RWPE1 (cell line): ENCODE measurements at regions not wholly inside any gene's neighbourhood (a gene's known extent, or its start where the extent isn't known, plus 50 kb on each side); places are given as distances from the start of the nearest gene placed in this dataset.
"Not testable (repeated sequence)": the region's sequence is repeated elsewhere in the genome, so short reads cannot be mapped to it uniquely, and the experiment has no call there.

Source experiments
- CTCF ChIA-PET: fragments of 350-600 bp; sonication (Branson Sonifier 250); formaldehyde crosslinking; extraction: SDS; loops from one replicate; lab custom pipeline; 2021; lab: Yijun Ruan, JAX
- POLR2A ChIA-PET: fragments of 400-600 bp; formaldehyde crosslinking; extraction: SDS; loops from one replicate; lab custom pipeline; 2020; ENCODE audit warnings: antibody characterized with exemption; ENCODE audit not compliant: low non-redundant PET; lab: Yijun Ruan, JAX
- DNase-seq: peaks from one replicate; pipeline ENCODE4 v3.0.0; 2012; ENCODE audit warnings: low spot score
- H3K27ac ChIP-seq: fragments of 450-650 bp; 2 replicates; pipeline ENCODE4 v1.5.1; 2017
- CTCF ChIP-seq: fragments of 450-650 bp; conservative IDR thresholded peaks from 2 replicates; pipeline ENCODE4 v1.5.1; 2017; ENCODE audit warnings: low read depth, mild to moderate bottlenecking

- H3K27ac ChIP-seq, POLR2A ChIA-PET, CTCF ChIA-PET: not testable (repeated sequence)
- TF ChIP-seq CTCF: peak; percentile 77
- DNase-seq: peak; percentile 18
These were observed 234.4 kb upstream of the FRG2C start for GRCh38 chr3:75429561-75430220.

- CTCF ChIA-PET, H3K27ac ChIP-seq, DNase-seq, POLR2A ChIA-PET: not testable (repeated sequence)
These were observed 233.7 kb upstream of the FRG2C start for GRCh38 chr3:75430406-75430805.

- POLR2A ChIA-PET, DNase-seq, H3K27ac ChIP-seq: not testable (repeated sequence)
- CTCF ChIA-PET: interaction anchor here (0.6 kb wide), 1 partner anchor 642 kb away, joined by 3 read pairs; no protein-coding TSS in a partner anchor
These were observed 233.0 kb upstream of the FRG2C start for GRCh38 chr3:75431120-75431519.

DNA sequence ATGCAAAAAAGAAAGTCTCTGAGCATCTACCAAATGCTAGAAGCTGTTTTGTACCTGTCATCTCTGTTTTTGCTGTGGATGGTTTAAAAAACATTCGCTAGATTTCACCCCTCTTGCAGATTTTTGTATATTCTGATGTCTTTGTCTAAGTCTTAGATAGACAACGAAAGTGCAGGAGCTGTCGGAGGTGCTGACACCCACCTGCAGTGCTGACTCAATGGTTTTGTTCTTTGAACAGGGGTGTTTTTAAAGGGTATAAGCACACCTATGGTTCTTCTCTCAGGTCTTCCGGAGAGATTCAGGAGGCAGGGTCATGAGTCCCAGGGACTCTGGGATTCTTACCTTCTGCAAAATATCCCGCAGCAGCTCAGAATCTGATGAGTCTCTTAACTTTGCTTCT is 231.7 kb upstream of the FRG2C start:
- H3K27ac ChIP-seq: peak overlapping the region; percentile 68
- DNase-seq, POLR2A ChIA-PET: not testable (repeated sequence)
- CTCF ChIA-PET: interaction anchor here (0.6 kb wide), 1 partner anchor 71 kb away, joined by 3 read pairs; no protein-coding TSS in a partner anchor

DNA sequence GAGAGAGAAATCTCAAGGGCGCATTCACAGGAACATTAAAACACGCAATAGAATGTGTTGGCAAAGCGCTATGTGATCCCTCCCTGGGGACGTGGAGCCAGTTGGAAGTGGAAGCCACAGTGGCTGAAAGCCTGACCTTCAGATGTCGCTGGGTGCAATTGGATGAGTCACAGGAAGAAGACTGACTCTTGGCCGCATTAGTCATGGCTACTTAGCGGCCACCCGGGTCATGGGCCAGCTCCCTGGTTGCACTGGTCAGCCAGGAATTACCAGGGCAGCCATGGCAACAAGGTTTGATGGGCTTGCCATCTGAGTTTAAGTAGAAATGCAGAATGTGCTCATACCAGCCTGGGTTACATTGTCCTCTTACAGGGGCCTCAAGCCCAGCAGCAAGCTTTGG is 231.2 kb upstream of the FRG2C start:
- POLR2A ChIA-PET, DNase-seq: not testable (repeated sequence)
- CTCF ChIA-PET: interaction anchor here (0.6 kb wide), 1 partner anchor 70 kb away, joined by 3 read pairs; no protein-coding TSS in a partner anchor
- peak overlapping the region; percentile 68 for H3K27ac ChIP-seq

DNA sequence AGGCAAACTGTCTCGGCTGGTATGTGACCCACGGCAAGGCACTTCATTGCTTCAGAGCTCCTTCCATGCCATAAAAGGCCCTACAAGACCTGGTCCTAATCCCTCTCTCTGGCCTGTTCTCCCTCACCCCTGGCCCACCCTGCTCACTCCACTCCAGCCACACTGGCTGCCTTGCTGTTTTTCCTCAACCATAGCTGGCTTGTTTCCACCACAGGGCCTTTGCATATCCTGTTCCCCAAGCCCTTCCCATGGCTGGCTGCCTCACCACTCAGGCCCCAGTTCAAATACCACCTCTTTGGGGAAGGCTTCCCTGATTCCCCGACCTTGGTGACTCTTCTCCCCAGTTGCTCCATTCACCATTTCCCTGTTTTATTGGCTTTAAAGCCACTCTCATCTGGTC is 230.8 kb upstream of the FRG2C start:
- H3K27ac ChIP-seq: peak overlapping the region; percentile 68
- POLR2A ChIA-PET, CTCF ChIA-PET, DNase-seq: not testable (repeated sequence)

GRCh38 chr3:75434276-75434912 is 229.7 kb upstream of the FRG2C start:
- DNase-seq: peak; percentile 6
- POLR2A ChIA-PET, CTCF ChIA-PET: not testable (repeated sequence)
- peak overlapping the region; percentile 81 for H3K27ac ChIP-seq

DNA sequence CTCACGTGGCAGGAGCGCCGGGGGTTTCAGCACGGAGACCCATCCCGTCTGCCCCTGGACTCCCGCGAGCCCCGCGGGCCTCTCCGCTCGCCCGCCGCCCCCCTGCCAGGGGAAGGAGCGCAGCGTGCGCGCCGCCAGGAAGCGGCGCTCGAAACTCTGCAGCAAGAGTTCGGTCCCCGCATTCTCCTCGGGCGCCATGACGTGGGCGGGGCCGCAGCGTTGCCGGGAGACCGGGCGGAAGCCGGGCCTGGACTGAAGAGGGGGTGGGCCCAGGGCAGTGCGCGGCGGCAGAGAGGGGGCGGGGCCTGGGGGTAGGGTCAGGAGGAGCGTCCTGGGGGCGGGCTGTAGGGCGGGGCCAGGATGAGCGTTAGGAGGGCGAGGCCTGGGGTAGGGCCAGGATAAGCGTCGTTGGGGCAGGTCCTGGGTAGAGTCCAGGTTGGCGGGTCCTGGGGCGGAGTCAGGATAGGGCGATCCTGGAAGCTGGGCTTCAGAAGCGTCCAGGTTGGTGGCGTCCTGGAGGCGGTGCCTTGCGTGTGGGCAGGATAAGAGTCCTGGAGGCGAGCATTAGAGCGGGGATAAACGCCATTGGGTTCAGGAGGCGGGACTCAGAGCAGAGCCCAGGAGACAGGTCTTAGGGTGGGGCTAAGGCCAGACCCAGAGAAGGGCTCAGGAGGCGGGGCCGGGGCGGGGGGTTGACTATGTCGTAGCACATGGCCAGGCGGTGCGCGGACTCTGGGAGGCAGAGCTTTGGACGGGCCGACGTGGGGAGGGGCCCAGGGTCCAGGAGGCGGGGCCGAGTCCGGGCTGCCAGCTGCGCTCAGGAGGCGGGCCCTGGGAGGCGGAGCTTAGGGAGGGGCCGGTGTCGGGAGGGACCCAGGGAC is 229.0 kb upstream of the FRG2C start:
- peak; percentile 69 for DNase-seq
- CTCF ChIA-PET, POLR2A ChIA-PET: not testable (repeated sequence)
- peak overlapping the region; percentile 81 for H3K27ac ChIP-seq

GRCh38 chr3:75435794-75436400 is 228.2 kb upstream of the FRG2C start:
- peak overlapping the region; percentile 81 for H3K27ac ChIP-seq
- CTCF ChIA-PET, POLR2A ChIA-PET: not testable (repeated sequence)
- peak; percentile 32 for DNase-seq

- DNase-seq: not testable (repeated sequence)
These were observed 223.1 kb upstream of the FRG2C start for GRCh38 chr3:75440986-75441385.

DNA sequence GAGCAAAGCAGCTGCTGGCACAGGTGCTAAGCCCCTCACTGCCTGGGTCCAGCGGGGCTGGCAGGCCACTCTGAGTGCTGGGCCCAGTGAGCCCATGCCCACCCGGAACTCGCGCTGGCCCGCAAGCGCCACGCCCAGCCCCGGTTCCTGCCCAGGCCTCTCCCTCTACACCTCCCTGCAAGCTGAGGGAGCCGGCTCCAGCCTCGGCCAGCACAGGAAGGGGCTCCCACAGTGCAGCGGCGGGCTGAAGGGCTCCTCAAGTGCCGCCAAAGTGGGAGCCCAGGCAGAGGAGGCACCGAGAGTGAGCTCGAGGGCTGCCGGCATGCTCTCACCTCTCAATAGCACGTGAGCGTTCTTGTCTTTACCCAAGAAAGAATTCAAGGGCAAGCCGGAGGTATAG is 219.5 kb upstream of the FRG2C start:
- CTCF ChIA-PET, POLR2A ChIA-PET, H3K27ac ChIP-seq, DNase-seq: not testable (repeated sequence)

More at GRCh38 chr3:75440986-75441385, 223.1 kb upstream of the FRG2C start:
- H3K27ac ChIP-seq, POLR2A ChIA-PET, CTCF ChIA-PET: not testable (repeated sequence)

GRCh38 chr3:75445234-75445633 is 218.9 kb upstream of the FRG2C start:
- CTCF ChIA-PET, H3K27ac ChIP-seq, POLR2A ChIA-PET, DNase-seq: not testable (repeated sequence)

DNA sequence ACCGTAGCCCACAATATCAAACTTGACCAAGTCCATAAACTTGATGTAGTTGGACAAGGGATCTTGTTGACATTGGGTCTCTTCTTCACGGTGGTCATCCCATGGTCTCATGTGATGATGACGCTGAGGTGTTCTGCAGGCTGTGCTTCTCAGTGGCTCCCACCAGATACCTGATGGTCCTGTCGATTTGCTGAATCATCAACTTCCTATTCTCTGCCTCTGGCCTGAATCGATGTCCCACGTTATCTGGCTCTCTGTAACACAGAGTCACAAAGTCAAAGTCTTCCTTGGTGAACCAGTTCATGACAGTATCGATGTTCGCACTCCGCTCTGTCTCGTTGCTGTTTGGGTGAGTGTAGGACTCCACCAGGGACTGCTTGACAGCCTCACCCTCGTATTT is 217.2 kb upstream of the FRG2C start:
- DNase-seq, POLR2A ChIA-PET, H3K27ac ChIP-seq, CTCF ChIA-PET: not testable (repeated sequence)

- CTCF ChIA-PET, H3K27ac ChIP-seq, DNase-seq, POLR2A ChIA-PET: not testable (repeated sequence)
These were observed 210.8 kb upstream of the FRG2C start for GRCh38 chr3:75453328-75453727.

- POLR2A ChIA-PET, DNase-seq, CTCF ChIA-PET, H3K27ac ChIP-seq: not testable (repeated sequence)
These were observed 210.3 kb upstream of the FRG2C start for GRCh38 chr3:75453839-75454238.
